ENCODE measurements at regions not wholly inside any gene's neighbourhood (a gene's known extent, or its start where the extent isn't known, plus 50 kb on each side); places are given as distances from the start of the nearest gene placed in this dataset.
"Not testable (repeated sequence)": the region's sequence is repeated elsewhere in the genome, so short reads cannot be mapped to it uniquely, and the experiment has no call there.

- not testable (repeated sequence) for H3K9me3 ChIP-seq (replicated peaks)
Measured at GRCh38 chr7:55743454-55743717, 119.2 kb downstream of the SEPTIN14 start.

DNA sequence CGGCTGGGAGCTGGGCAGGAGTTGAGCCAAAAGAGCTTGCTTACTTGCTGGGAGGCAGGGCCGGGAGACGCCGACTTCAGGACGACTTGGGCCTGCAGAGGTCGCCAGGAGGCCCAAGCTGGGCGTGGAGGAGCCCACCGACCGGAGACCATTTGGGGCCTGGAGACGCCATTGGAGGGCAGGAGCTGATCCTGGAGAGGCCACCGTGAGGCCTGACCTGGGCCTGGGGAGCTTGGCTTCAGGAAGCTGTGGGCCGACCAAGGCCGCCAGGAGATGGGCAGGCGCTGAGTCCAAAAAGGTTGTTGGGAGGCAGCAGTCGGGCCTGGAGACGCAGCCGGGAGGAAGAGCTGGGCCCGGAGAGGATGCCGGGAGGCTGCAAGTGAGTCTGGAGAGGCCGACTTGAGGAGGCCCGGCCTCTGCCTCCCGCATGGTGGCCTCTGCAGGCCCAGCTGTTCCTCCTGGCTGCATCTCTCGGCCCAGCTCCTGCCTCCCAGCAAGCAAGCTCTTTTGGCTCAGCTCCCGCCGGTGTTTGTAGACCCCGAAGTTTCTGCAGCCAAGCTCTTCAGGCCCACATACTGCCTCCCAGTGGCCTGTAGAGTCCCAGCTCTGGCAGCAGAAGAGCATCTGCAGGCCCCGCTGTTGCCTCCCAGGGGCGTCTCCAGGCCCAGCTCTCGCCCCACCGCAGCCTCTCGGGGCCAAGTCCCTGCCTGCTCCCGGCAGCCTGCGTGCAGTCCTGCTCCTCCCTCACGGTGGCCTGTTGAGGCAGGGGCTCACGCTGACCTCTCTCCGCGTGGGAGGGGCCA, 119.7 kb downstream of the SEPTIN14 start:
- H3K4me1 ChIP-seq (replicated peaks); H3K36me3 ChIP-seq; H3K27ac ChIP-seq; H3K9me3 ChIP-seq (replicated peaks); H3K4me3 ChIP-seq; DNase-seq (ENCODE audit: low read depth in 1 of 2, low spot score in 2 of 2); H3K27me3 ChIP-seq (replicated peaks): not testable (repeated sequence)

More at GRCh38 chr7:55743454-55743717, 119.2 kb downstream of the SEPTIN14 start:
- not testable (repeated sequence) for H3K27ac ChIP-seq; DNase-seq (ENCODE audit: low read depth in 1 of 2, low spot score in 2 of 2); H3K4me1 ChIP-seq (replicated peaks); H3K27me3 ChIP-seq (replicated peaks); H3K36me3 ChIP-seq; H3K4me3 ChIP-seq

GRCh38 chr7:55741721-55742631, 120.6 kb downstream of the SEPTIN14 start:
- H3K27ac ChIP-seq; H3K36me3 ChIP-seq; H3K27me3 ChIP-seq (replicated peaks); H3K4me3 ChIP-seq; DNase-seq (ENCODE audit: low read depth in 1 of 2, low spot score in 2 of 2); H3K4me1 ChIP-seq (replicated peaks); H3K9me3 ChIP-seq (replicated peaks): not testable (repeated sequence)

DNA sequence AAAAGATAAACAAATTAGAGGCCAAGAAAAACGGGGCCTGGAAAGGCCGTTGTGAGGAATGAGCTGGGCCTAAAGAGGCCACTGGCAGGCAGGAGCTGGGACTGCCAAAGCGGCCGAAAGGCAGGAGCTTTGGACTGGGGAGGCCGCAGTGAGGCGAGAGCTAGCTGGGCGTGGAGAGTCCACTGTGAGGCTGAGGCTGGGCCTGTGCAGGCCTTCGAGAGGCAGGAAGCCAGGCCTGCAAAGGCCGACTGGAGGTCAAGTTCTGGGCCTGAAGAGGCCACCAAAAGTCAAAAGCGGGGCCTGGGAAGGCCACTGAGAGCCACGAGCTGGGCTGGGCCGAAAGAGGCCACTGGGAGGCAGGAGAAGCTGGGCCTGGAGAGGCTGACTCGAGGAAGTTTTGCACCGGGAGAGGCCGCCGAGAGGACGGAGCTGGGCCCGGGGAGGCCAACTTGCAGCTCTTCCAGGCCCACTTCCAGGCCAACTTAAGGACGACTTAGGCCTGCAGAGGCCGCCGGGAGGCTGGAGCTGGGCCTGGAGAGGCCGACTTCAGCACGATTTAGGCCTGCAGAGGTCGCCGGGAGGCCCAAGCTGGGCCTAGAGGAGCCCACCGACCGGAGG, 121.8 kb downstream of the SEPTIN14 start:
- H3K27me3 ChIP-seq (replicated peaks); H3K27ac ChIP-seq; H3K4me1 ChIP-seq (replicated peaks); H3K4me3 ChIP-seq; DNase-seq (ENCODE audit: low read depth in 1 of 2, low spot score in 2 of 2); H3K36me3 ChIP-seq; H3K9me3 ChIP-seq (replicated peaks): not testable (repeated sequence)

DNA sequence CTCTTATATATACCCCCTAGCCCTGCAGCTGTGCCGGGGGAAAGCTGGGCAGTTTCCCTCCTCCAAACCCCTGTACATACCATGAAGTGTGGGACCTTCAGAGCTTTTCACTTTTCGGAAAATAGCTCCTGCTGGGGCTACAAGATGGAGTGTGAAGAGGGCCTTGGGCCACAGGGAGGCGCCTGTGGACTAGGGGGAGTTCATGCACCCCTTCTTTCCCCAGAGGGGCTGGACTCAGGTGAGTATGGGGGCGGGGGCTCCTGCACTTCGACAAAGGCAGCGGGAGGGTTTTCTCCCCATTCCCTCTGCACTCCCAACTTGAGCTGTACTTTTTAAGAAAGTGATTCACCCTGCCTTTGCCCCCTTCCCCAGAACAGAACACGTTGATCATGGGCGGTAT, 122.5 kb downstream of the SEPTIN14 start:
- not testable (repeated sequence) for H3K9me3 ChIP-seq (replicated peaks); H3K36me3 ChIP-seq; H3K4me3 ChIP-seq; H3K27ac ChIP-seq; H3K4me1 ChIP-seq (replicated peaks); H3K27me3 ChIP-seq (replicated peaks); DNase-seq (ENCODE audit: low read depth in 1 of 2, low spot score in 2 of 2)

GRCh38 chr7:55736641-55737221, 125.8 kb downstream of the SEPTIN14 start:
- not testable (repeated sequence) for H3K27me3 ChIP-seq (replicated peaks); H3K36me3 ChIP-seq; DNase-seq (ENCODE audit: low read depth in 1 of 2, low spot score in 2 of 2)

GRCh38 chr7:55733241-55734140, 129.1 kb downstream of the SEPTIN14 start:
- Histone ChIP-seq H3K9me3 (replicated peaks) (no peaks in the 10 kb centered on the region), H3K4me1 (replicated peaks) (no peaks in the 10 kb centered on the region), H3K27me3 (replicated peaks) (no peaks in the 10 kb centered on the region), H3K27ac (no peak overlapping the region), H3K4me3 (no peak overlapping the region), H3K36me3 (no peaks in the 10 kb centered on the region)
- DNase-seq (ENCODE audit: low read depth in 1 of 2, low spot score in 2 of 2), result no peak

More at GRCh38 chr7:55736641-55737221, 125.8 kb downstream of the SEPTIN14 start:
- not testable (repeated sequence) for H3K4me1 ChIP-seq (replicated peaks); H3K4me3 ChIP-seq; H3K27ac ChIP-seq; H3K9me3 ChIP-seq (replicated peaks)

GRCh38 chr7:55731931-55732330, 130.6 kb downstream of the SEPTIN14 start:
- no peaks in the 10 kb centered on the region for H3K4me1 ChIP-seq (replicated peaks)
- no peak overlapping the region for H3K27ac ChIP-seq
- no peaks in the 10 kb centered on the region for H3K27me3 ChIP-seq (replicated peaks)
- no peak for DNase-seq (ENCODE audit: low read depth in 1 of 2, low spot score in 2 of 2)
- no peaks in the 10 kb centered on the region for H3K36me3 ChIP-seq
- H3K9me3 ChIP-seq (replicated peaks), result no peaks in the 10 kb centered on the region
- no peak overlapping the region for H3K4me3 ChIP-seq

DNA sequence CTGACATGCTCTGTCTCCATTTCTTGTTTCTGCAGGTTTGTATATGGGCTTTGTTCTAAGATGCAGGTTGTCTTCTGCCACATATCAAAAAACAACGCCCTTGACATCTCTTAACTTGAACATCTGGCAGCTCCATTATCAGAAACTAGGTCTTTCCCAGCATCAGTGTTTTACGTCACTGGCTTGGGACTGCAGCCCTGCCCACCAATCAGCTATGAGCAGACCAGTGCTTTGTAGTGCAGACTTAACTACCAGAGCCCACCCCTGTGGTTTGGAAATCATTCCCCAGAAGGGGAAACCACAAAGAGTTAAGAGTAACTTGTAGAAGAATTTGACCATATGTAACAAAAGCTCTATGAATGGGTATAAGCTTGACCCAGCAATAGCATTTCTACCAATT, 132.4 kb downstream of the SEPTIN14 start:
- Histone ChIP-seq H3K27ac (no peak overlapping the region), H3K4me1 (replicated peaks) (no peaks in the 10 kb centered on the region), H3K27me3 (replicated peaks) (no peaks in the 10 kb centered on the region), H3K36me3 (no peaks in the 10 kb centered on the region), H3K4me3 (no peak overlapping the region), H3K9me3 (replicated peaks) (no peaks in the 10 kb centered on the region)
- DNase-seq (ENCODE audit: low read depth in 1 of 2, low spot score in 2 of 2), result no peak

GRCh38 chr7:55723621-55723941, 139.0 kb downstream of the SEPTIN14 start:
- no peak for DNase-seq (ENCODE audit: low read depth in 1 of 2, low spot score in 2 of 2)
- Histone ChIP-seq H3K4me1 (replicated peaks) (no peaks in the 10 kb centered on the region), H3K9me3 (replicated peaks) (no peaks in the 10 kb centered on the region), H3K4me3 (no peak overlapping the region), H3K36me3 (no peaks in the 10 kb centered on the region), H3K27me3 (replicated peaks) (no peaks in the 10 kb centered on the region), H3K27ac (no peak overlapping the region)

DNA sequence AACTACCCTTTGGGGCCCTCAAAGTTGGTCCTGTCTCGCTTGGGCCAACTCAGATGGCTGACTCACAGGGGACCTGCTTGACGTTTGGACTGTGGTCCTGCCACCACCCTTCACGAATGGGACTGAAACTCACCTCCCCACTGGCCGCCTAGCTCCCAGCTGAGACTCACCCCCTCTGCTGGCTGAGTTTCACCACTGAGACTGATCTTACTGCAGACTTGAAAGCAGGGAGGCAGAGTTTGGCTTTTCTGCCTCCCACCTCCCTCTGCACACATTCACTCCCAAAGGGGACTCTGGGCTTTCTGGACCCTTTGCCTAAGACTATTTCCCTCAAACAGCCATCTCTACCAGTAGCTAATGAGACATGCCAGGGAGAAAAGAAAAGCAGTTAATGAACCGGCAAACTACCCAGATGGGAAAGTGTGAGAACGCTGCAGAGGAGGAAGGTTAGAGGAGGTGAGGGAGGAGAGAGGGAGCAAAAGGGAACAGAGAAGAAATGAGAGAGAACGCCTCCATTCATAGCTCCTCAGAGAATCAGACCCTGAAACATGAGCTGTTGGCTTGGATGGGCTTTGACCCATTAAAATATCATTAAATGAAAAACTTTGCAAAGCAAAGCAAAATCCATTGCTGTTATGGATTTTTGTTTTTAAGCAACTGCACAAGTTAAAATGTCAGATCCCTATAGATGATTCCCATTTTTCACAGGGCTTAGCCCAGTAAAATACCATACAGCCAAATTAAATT, 139.5 kb downstream of the SEPTIN14 start:
- H3K4me3 ChIP-seq; H3K27me3 ChIP-seq (replicated peaks); H3K27ac ChIP-seq; H3K4me1 ChIP-seq (replicated peaks); H3K36me3 ChIP-seq; H3K9me3 ChIP-seq (replicated peaks); DNase-seq (ENCODE audit: low read depth in 1 of 2, low spot score in 2 of 2): not testable (repeated sequence)

DNA sequence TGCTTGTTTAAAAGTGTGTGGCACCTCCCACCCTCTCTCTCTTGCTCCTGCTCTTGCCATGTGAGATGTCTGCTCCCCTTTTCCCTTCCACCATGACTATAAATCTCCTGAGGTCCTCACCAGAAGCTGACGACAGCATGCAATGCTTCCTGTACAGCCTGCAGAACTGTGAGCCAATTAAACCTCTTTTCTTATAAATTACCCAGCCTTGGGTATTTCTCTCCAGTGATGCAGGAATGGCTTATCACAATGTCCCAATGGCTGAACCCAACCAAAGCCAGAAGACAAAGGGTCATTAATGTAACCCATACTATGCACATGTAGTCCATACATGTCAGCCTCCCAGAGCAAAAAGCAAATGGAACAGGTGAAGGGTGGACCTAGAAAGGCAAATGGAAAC, 141.5 kb downstream of the SEPTIN14 start:
- H3K36me3 ChIP-seq; H3K27me3 ChIP-seq (replicated peaks); H3K9me3 ChIP-seq (replicated peaks); H3K4me1 ChIP-seq (replicated peaks); DNase-seq (ENCODE audit: low read depth in 1 of 2, low spot score in 2 of 2); H3K4me3 ChIP-seq; H3K27ac ChIP-seq: not testable (repeated sequence)
